OCI-LY1 (cell line): ENCODE measurements at regions not wholly inside any gene's neighbourhood (a gene's known extent, or its start where the extent isn't known, plus 50 kb on each side); places are given as distances from the start of the nearest gene placed in this dataset.

Experiments used
- H2AFZ ChIP-seq: fragments of 200-600 bp; sonication (generic), shearing (Covaris generic); 2 replicates; pipeline ENCODE4 v1.6.0; 2014; ENCODE audit warnings: antibody characterized with exemption, mild to moderate bottlenecking, low read length
- H3F3A ChIP-seq: fragments of 200-600 bp; sonication (generic), shearing (Covaris generic); 2 replicates; pipeline ENCODE4 v1.6.0; 2014; ENCODE audit warnings: mild to moderate bottlenecking, antibody characterized with exemption, low read length, moderate library complexity; ENCODE audit not compliant: insufficient read depth
- H3K27ac ChIP-seq: fragments of 200-600 bp; sonication (generic); 2 replicates; pipeline ENCODE4 v1.5.1; 2014; ENCODE audit warnings: low read length, mixed run types, mild to moderate bottlenecking, low read depth; ENCODE audit not compliant: poor library complexity, severe bottlenecking
- H3K27me3 ChIP-seq: fragments of 200-600 bp; sonication (generic); 2 replicates; pipeline ENCODE4 v1.6.0; 2014; ENCODE audit warnings: antibody characterized with exemption, mild to moderate bottlenecking, low read length, moderate library complexity; ENCODE audit not compliant: insufficient read depth
- H3K36me3 ChIP-seq: fragments of 200-600 bp; sonication (generic); 2 replicates; pipeline ENCODE4 v1.6.1; 2014; ENCODE audit warnings: mild to moderate bottlenecking, antibody characterized with exemption, low read length, moderate library complexity, mixed read lengths; ENCODE audit not compliant: insufficient read depth
- H3K4me1 ChIP-seq: fragments of 200-600 bp; sonication (generic); 2 replicates; pipeline ENCODE4 v1.5.1; 2014; ENCODE audit warnings: mild to moderate bottlenecking, low read length, moderate library complexity; ENCODE audit not compliant: insufficient read depth, severe bottlenecking
- H3K4me2 ChIP-seq: fragments of 200-600 bp; sonication (generic), shearing (Covaris generic); 2 replicates; pipeline ENCODE4 v1.6.1; 2014; ENCODE audit warnings: low read length
- H3K4me3 ChIP-seq: fragments of 200-600 bp; sonication (generic); 2 replicates; pipeline ENCODE4 v1.5.1; 2014; ENCODE audit warnings: low read length, low read depth, mild to moderate bottlenecking, mixed read lengths; ENCODE audit not compliant: poor library complexity, severe bottlenecking
- H3K79me2 ChIP-seq: fragments of 200-600 bp; shearing (Covaris generic); 2 replicates; pipeline ENCODE4 v1.6.1; 2016; ENCODE audit warnings: mixed run types, low read length, mixed read lengths; ENCODE audit not compliant: insufficient read depth
- H3K9ac ChIP-seq: fragments of 200-600 bp; sonication (generic), shearing (Covaris generic); 2 replicates; pipeline ENCODE4 v1.6.1; 2014; ENCODE audit warnings: mild to moderate bottlenecking, low read length, mixed read lengths
- H3K9me2 ChIP-seq: fragments of 200-600 bp; sonication (generic), shearing (Covaris generic); 2 replicates; pipeline ENCODE4 v1.6.1; 2014; ENCODE audit warnings: low read depth, mild to moderate bottlenecking, low read length, mixed read lengths
- H3K9me3 ChIP-seq: fragments of 200-600 bp; shearing (Covaris generic); 2 replicates; pipeline ENCODE4 v1.6.1; 2014; ENCODE audit warnings: low read length, mixed read lengths
- H4K20me1 ChIP-seq: fragments of 200-600 bp; sonication (generic), shearing (Covaris generic); 2 replicates; pipeline ENCODE4 v1.6.0; 2016; ENCODE audit warnings: mild to moderate bottlenecking, low read length; ENCODE audit not compliant: insufficient read depth
- CTCF ChIP-seq: fragments of 200-600 bp; sonication (generic), shearing (Covaris generic); IDR thresholded peaks from 2 replicates; pipeline ENCODE4 v1.5.1; 2017; ENCODE audit warnings: mild to moderate bottlenecking, antibody characterized with exemption, low read length, moderate library complexity, mixed read lengths
- EZH2 ChIP-seq: fragments of 200-600 bp; sonication (generic), shearing (Covaris generic); IDR thresholded peaks from 2 replicates; pipeline ENCODE4 v1.8.0; 2017; ENCODE audit warnings: borderline replicate concordance, mixed run types, mild to moderate bottlenecking, antibody characterized with exemption, low read length, moderate library complexity, mixed read lengths

GRCh38 chr1:239647964-239648632 is 261.7 kb downstream of the CHRM3 start:
- H3K4me2 ChIP-seq = no peak overlapping the region

GRCh38 chr1:239655023-239655422 is 268.7 kb downstream of the CHRM3 start:
- no peak overlapping the region for H3K27ac ChIP-seq
- H3K4me3 ChIP-seq = no peak overlapping the region
- H3K4me1 ChIP-seq = no peaks in the 10 kb centered on the region
- H3K9me2 ChIP-seq = no peaks in the 10 kb centered on the region
- H3K9ac ChIP-seq = no peak overlapping the region
- no peaks in the 10 kb centered on the region for H3K36me3 ChIP-seq
- no peaks in the 10 kb centered on the region for H4K20me1 ChIP-seq
- no peak overlapping the region for H2AFZ ChIP-seq
- no peaks in the 10 kb centered on the region for H3K79me2 ChIP-seq
- TF ChIP-seq EZH2 (no peak), CTCF (no peak)
- no peaks in the 10 kb centered on the region for H3F3A ChIP-seq
- no peaks in the 10 kb centered on the region for H3K27me3 ChIP-seq
- no peak overlapping the region for H3K4me2 ChIP-seq
- no peaks in the 10 kb centered on the region for H3K9me3 ChIP-seq

More at GRCh38 chr1:239647964-239648632, 261.7 kb downstream of the CHRM3 start:
- H3K4me1 ChIP-seq = no peaks in the 10 kb centered on the region
- H3K79me2 ChIP-seq = no peaks in the 10 kb centered on the region
- H3K9me2 ChIP-seq = no peaks in the 10 kb centered on the region
- TF ChIP-seq EZH2 = no peak
- H3K27ac ChIP-seq = no peak overlapping the region
- H3K9ac ChIP-seq = no peak overlapping the region
- no peaks in the 10 kb centered on the region for H3K36me3 ChIP-seq
- no peaks in the 10 kb centered on the region for H4K20me1 ChIP-seq
- no peak overlapping the region for H3K4me3 ChIP-seq
- H3F3A ChIP-seq = no peaks in the 10 kb centered on the region
- no peaks in the 10 kb centered on the region for H3K27me3 ChIP-seq
- no peaks in the 10 kb centered on the region for H3K9me3 ChIP-seq
- H2AFZ ChIP-seq = no peak overlapping the region

GRCh38 chr1:239657291-239657690 is 270.9 kb downstream of the CHRM3 start:
- Histone ChIP-seq H3K9me3 (no peaks in the 10 kb centered on the region), H3K4me3 (no peak overlapping the region), H2AFZ (no peak overlapping the region), H3K4me2 (no peak overlapping the region), H3K9ac (no peak overlapping the region), H3K27ac (no peak overlapping the region), H3K9me2 (no peaks in the 10 kb centered on the region), H4K20me1 (no peaks in the 10 kb centered on the region), H3F3A (no peaks in the 10 kb centered on the region), H3K4me1 (no peaks in the 10 kb centered on the region), H3K36me3 (no peaks in the 10 kb centered on the region), H3K27me3 (no peaks in the 10 kb centered on the region), H3K79me2 (no peaks in the 10 kb centered on the region)
- TF ChIP-seq CTCF (no peak), EZH2 (no peak)

- H3K9me3 ChIP-seq = no peaks in the 10 kb centered on the region
- no peak overlapping the region for H3K4me2 ChIP-seq
- H3K27ac ChIP-seq = no peak overlapping the region
- no peak overlapping the region for H2AFZ ChIP-seq
- no peaks in the 10 kb centered on the region for H3K4me1 ChIP-seq
- no peak overlapping the region for H3K9ac ChIP-seq
- no peak for TF ChIP-seq CTCF
- TF ChIP-seq EZH2 = no peak
- no peaks in the 10 kb centered on the region for H3K79me2 ChIP-seq
- H3F3A ChIP-seq = no peaks in the 10 kb centered on the region
- no peaks in the 10 kb centered on the region for H4K20me1 ChIP-seq
- no peaks in the 10 kb centered on the region for H3K9me2 ChIP-seq
- no peak overlapping the region for H3K4me3 ChIP-seq
- H3K27me3 ChIP-seq = no peaks in the 10 kb centered on the region
- H3K36me3 ChIP-seq = no peaks in the 10 kb centered on the region
These were observed 276.6 kb downstream of the CHRM3 start for GRCh38 chr1:239662950-239663349.
